ENCODE measurements at regions not wholly inside any gene's neighbourhood (a gene's known extent, or its start where the extent isn't known, plus 50 kb on each side); places are given as distances from the start of the nearest gene placed in this dataset.

DNA sequence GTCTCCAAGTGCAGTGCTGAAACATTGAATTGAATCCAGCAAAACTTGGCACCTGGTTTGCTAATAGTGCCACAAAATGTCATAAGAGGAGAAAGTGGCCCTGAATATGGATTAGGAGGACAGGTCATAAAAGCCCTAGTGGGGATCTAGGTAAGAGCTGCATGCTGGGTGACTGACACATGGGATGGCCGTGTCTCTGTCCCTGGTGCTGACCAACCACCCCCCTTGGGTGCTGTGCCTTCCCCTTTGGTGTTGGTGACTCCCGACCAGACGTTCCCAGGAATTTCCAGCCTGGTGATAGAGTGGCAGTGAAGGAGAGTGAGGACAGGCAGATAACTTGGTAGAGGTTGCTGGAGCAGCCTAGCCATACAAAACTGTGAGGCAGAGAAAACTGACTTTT lies 142.8 kb downstream of the VRK1 start:
- no peaks in the 10 kb centered on the region for H4K20me1 ChIP-seq (ENCODE audit: insufficient read depth, low read length)
- H3K27me3 ChIP-seq (ENCODE audit: insufficient read depth, low read length): no peaks in the 10 kb centered on the region
- H3K9me3 ChIP-seq (ENCODE audit: insufficient read depth, low read depth, low read length): no peaks in the 10 kb centered on the region
- no peak overlapping the region for H2AFZ ChIP-seq (ENCODE audit: low read depth, low read length)
- H3K27me3 Mint-ChIP-seq (ENCODE audit: low read depth, unreplicated experiment): peaks cover 34% of the 10 kb centered on the region
- no peak for DNase-seq (ENCODE audit: low read depth)
- TF ChIP-seq, protein P1, sequence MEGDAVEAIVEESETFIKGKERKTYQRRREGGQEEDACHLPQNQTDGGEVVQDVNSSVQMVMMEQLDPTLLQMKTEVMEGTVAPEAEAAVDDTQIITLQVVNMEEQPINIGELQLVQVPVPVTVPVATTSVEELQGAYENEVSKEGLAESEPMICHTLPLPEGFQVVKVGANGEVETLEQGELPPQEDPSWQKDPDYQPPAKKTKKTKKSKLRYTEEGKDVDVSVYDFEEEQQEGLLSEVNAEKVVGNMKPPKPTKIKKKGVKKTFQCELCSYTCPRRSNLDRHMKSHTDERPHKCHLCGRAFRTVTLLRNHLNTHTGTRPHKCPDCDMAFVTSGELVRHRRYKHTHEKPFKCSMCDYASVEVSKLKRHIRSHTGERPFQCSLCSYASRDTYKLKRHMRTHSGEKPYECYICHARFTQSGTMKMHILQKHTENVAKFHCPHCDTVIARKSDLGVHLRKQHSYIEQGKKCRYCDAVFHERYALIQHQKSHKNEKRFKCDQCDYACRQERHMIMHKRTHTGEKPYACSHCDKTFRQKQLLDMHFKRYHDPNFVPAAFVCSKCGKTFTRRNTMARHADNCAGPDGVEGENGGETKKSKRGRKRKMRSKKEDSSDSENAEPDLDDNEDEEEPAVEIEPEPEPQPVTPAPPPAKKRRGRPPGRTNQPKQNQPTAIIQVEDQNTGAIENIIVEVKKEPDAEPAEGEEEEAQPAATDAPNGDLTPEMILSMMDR (IDR thresholded peaks at IDR 0.05; ENCODE audit: insufficient read depth, low read depth, low read length): no peak
- no peak for TF ChIP-seq EZH2 (IDR thresholded peaks at IDR 0.05; ENCODE audit: insufficient read depth, low read length)
- no peaks in the 10 kb centered on the region for H3K4me1 ChIP-seq (ENCODE audit: insufficient read depth, low read length)
- H3K4me2 ChIP-seq (ENCODE audit: low read length): no peak overlapping the region
- H3K4me1 Mint-ChIP-seq (ENCODE audit: low read depth, unreplicated experiment): no peaks in the 10 kb centered on the region
- no peak overlapping the region for H3K27ac ChIP-seq (ENCODE audit: low read depth, low read length)
- H3K36me3 Mint-ChIP-seq (ENCODE audit: low read depth, unreplicated experiment): no peaks in the 10 kb centered on the region
- no peak overlapping the region for H3K4me3 ChIP-seq (ENCODE audit: insufficient read depth, low read depth, low read length)
- no peak overlapping the region for H3K9ac ChIP-seq (ENCODE audit: low read length)
- no peaks in the 10 kb centered on the region for H3K79me2 ChIP-seq (ENCODE audit: insufficient read depth, low read length)
- no peaks in the 10 kb centered on the region for H3K36me3 ChIP-seq (ENCODE audit: insufficient read depth, low read length)
- H3K9me3 Mint-ChIP-seq (ENCODE audit: unreplicated experiment): peaks cover 2% of the 10 kb centered on the region
- no peak overlapping the region for H3K27ac Mint-ChIP-seq (ENCODE audit: unreplicated experiment)
- FAIRE-seq: no peak
- H3K4me3 Mint-ChIP-seq (ENCODE audit: unreplicated experiment): no peak overlapping the region

DNA sequence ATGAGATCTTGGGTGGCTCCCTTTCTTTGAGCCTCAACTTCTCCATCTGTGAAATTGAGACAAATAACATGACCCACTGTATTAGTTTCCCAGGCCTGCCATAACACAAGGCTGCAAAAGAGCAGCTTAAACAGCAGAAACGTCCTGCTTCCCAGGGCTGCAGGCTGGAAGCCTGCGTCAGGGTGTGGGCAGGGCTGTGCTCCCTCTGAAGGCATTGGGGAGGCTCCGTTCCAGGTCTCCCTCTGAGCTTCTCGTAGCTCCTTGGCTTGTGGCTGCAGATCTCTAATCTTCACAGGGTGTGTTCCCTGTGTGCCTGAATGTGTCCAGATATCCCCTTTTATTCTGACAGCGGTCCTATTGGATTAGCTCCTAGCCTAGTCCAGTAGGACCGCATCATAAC lies 147.1 kb downstream of the VRK1 start:
- no peak for FAIRE-seq
- DNase-seq (ENCODE audit: low read depth): no peak
- H3K79me2 ChIP-seq (ENCODE audit: insufficient read depth, low read length): no peaks in the 10 kb centered on the region

DNA sequence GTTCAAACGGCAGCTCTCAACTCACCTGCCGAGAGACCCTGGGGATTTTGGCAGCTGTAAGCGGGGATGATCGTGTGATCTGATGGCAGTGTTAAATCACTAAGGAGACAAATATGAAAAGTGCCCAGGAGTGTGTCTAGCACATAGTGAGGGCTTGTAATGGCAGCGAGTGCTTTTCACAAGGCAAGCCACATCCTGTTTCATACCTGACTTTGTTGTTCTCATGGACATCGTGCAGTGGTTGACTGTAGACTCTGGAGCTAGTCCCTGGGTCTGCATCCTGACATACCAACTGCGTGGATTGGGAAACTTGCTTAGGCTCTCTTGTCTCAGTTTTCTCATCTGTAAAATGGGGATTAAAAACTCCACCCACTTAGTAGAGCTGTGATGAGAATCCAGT lies 148.5 kb downstream of the VRK1 start:
- Histone ChIP-seq H3K27me3 (ENCODE audit: insufficient read depth, low read length) (no peaks in the 10 kb centered on the region), H3K4me2 (ENCODE audit: low read length) (no peak overlapping the region), H3K4me3 (ENCODE audit: insufficient read depth, low read depth, low read length) (no peak overlapping the region), H3K36me3 (ENCODE audit: insufficient read depth, low read length) (no peaks in the 10 kb centered on the region), H3K4me1 (ENCODE audit: insufficient read depth, low read length) (no peaks in the 10 kb centered on the region), H4K20me1 (ENCODE audit: insufficient read depth, low read length) (no peaks in the 10 kb centered on the region), H2AFZ (ENCODE audit: low read depth, low read length) (no peak overlapping the region), H3K9me3 (ENCODE audit: insufficient read depth, low read depth, low read length) (peaks cover under 1% of the 10 kb centered on the region), H3K9ac (ENCODE audit: low read length) (no peak overlapping the region), H3K79me2 (ENCODE audit: insufficient read depth, low read length) (no peaks in the 10 kb centered on the region), H3K27ac (ENCODE audit: low read depth, low read length) (no peak overlapping the region)
- TF ChIP-seq, protein P1 (IDR thresholded peaks at IDR 0.05; ENCODE audit: insufficient read depth, low read depth, low read length): no peak
- TF ChIP-seq EZH2 (IDR thresholded peaks at IDR 0.05; ENCODE audit: insufficient read depth, low read length): no peak
- peaks cover 15% of the 10 kb centered on the region for H3K27me3 Mint-ChIP-seq (ENCODE audit: low read depth, unreplicated experiment)
- H3K4me3 Mint-ChIP-seq (ENCODE audit: unreplicated experiment): no peak overlapping the region
- no peaks in the 10 kb centered on the region for H3K9me3 Mint-ChIP-seq (ENCODE audit: unreplicated experiment)
- DNase-seq (ENCODE audit: low read depth) (no peak), FAIRE-seq (no peak)
- H3K36me3 Mint-ChIP-seq (ENCODE audit: low read depth, unreplicated experiment): no peaks in the 10 kb centered on the region
- no peaks in the 10 kb centered on the region for H3K4me1 Mint-ChIP-seq (ENCODE audit: low read depth, unreplicated experiment)
- H3K27ac Mint-ChIP-seq (ENCODE audit: unreplicated experiment): no peak overlapping the region

More for the DNA sequence above, 147.1 kb downstream of the VRK1 start:
- Mint-ChIP-seq H3K4me3 (ENCODE audit: unreplicated experiment) (no peak overlapping the region), H3K27ac (ENCODE audit: unreplicated experiment) (no peak overlapping the region), H3K36me3 (ENCODE audit: low read depth, unreplicated experiment) (no peaks in the 10 kb centered on the region), H3K9me3 (ENCODE audit: unreplicated experiment) (no peaks in the 10 kb centered on the region), H3K4me1 (ENCODE audit: low read depth, unreplicated experiment) (no peaks in the 10 kb centered on the region), H3K27me3 (ENCODE audit: low read depth, unreplicated experiment) (peaks cover 21% of the 10 kb centered on the region)
- Histone ChIP-seq H3K4me1 (ENCODE audit: insufficient read depth, low read length) (no peaks in the 10 kb centered on the region), H4K20me1 (ENCODE audit: insufficient read depth, low read length) (no peaks in the 10 kb centered on the region), H3K9ac (ENCODE audit: low read length) (no peak overlapping the region), H3K27ac (ENCODE audit: low read depth, low read length) (no peak overlapping the region), H3K36me3 (ENCODE audit: insufficient read depth, low read length) (no peaks in the 10 kb centered on the region), H2AFZ (ENCODE audit: low read depth, low read length) (no peak overlapping the region), H3K4me2 (ENCODE audit: low read length) (no peak overlapping the region), H3K4me3 (ENCODE audit: insufficient read depth, low read depth, low read length) (no peak overlapping the region), H3K27me3 (ENCODE audit: insufficient read depth, low read length) (no peaks in the 10 kb centered on the region), H3K9me3 (ENCODE audit: insufficient read depth, low read depth, low read length) (no peaks in the 10 kb centered on the region)
- no peak for TF ChIP-seq EZH2 (IDR thresholded peaks at IDR 0.05; ENCODE audit: insufficient read depth, low read length)
- TF ChIP-seq, protein P1 (IDR thresholded peaks at IDR 0.05; ENCODE audit: insufficient read depth, low read depth, low read length): no peak

Data from astrocyte (in vitro differentiated cells and primary cell).